HEK293T (cell line): ENCODE measurements at regions not wholly inside any gene's neighbourhood (a gene's known extent, or its start where the extent isn't known, plus 50 kb on each side); places are given as distances from the start of the nearest gene placed in this dataset.

Source experiments
- BHLHE40 ChIP-seq: fragments of 450-650 bp; IDR thresholded peaks from 2 replicates; pipeline ENCODE4 v1.6.1; 2016; ENCODE audit warnings: mild to moderate bottlenecking, moderate library complexity, borderline replicate concordance
- ELF4 ChIP-seq: fragments of 450-650 bp; IDR thresholded peaks from 2 replicates; pipeline ENCODE4 v1.6.1; 2017; ENCODE audit warnings: antibody characterized with exemption
- FOXK2 ChIP-seq: fragments of 450-650 bp; IDR thresholded peaks from 2 replicates; pipeline ENCODE4 v1.6.1; 2016; ENCODE audit warnings: mild to moderate bottlenecking
- FOXM1 ChIP-seq: fragments of 450-650 bp; IDR thresholded peaks from 2 replicates; pipeline ENCODE4 v1.6.1; 2017; ENCODE audit warnings: mild to moderate bottlenecking, borderline replicate concordance
- L3MBTL2 ChIP-seq: fragments of 450-650 bp; conservative IDR thresholded peaks from 2 replicates; pipeline ENCODE4 v1.6.1; 2016; ENCODE audit warnings: mild to moderate bottlenecking
- NFRKB ChIP-seq: fragments of 450-650 bp; IDR thresholded peaks from 2 replicates; pipeline ENCODE4 v1.6.1; 2016; ENCODE audit warnings: mild to moderate bottlenecking, moderate library complexity
- SP1 ChIP-seq: fragments of 450-650 bp; IDR thresholded peaks from 2 replicates; pipeline ENCODE4 v1.6.1; 2017
- TF ChIP-seq, protein P1 (sequence below): fragments of 450-650 bp; IDR thresholded peaks from 2 replicates; pipeline ENCODE4 v1.6.1; 2016

DNA sequence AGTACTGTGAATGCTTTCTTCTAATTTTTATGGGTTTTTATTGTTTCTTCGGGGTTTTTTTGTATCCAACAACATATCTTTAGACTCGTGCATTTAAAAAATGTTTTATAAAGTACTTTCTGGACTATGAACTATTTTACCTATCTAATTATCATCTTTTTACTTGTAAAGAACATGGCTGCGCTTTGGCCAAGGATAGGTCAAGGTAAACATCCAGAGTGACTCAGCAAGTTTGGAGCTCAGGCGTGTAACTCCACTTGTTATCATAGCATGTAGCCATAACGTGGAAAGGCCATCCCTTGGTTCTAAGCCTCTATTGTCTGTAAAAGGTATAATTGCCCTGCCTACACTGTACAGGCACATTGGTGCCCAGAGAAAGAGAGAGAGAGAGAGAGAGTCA lies 818.0 kb upstream of the GOT2 start:
- TF ChIP-seq FOXM1: no peak
- no peak for TF ChIP-seq FOXK2
- no peak for TF ChIP-seq L3MBTL2
- TF ChIP-seq, protein P1, sequence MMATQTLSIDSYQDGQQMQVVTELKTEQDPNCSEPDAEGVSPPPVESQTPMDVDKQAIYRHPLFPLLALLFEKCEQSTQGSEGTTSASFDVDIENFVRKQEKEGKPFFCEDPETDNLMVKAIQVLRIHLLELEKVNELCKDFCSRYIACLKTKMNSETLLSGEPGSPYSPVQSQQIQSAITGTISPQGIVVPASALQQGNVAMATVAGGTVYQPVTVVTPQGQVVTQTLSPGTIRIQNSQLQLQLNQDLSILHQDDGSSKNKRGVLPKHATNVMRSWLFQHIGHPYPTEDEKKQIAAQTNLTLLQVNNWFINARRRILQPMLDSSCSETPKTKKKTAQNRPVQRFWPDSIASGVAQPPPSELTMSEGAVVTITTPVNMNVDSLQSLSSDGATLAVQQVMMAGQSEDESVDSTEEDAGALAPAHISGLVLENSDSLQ: no peak
- TF ChIP-seq SP1: no peak
- no peak for TF ChIP-seq BHLHE40
- no peak for TF ChIP-seq ELF4
- no peak for TF ChIP-seq NFRKB
